Glutamatergic neuron (in vitro differentiated cells): ENCODE measurements at regions not wholly inside any gene's neighbourhood (a gene's known extent, or its start where the extent isn't known, plus 50 kb on each side); places are given as distances from the start of the nearest gene placed in this dataset.

ENCODE experiments used
- DNase-seq: peaks from one replicate; pipeline ENCODE4 v3.0.0; 2022
- H3K27ac Mint-ChIP-seq: one replicate; pipeline ENCODE4 v1.8.0; 2020; ENCODE audit warnings: mild to moderate bottlenecking, mixed read lengths, inconsistent platforms; ENCODE audit not compliant: unreplicated experiment
- H3K27me3 Mint-ChIP-seq: one replicate; pipeline ENCODE4 v1.8.0; 2020; ENCODE audit warnings: mild to moderate bottlenecking, moderate library complexity, mixed read lengths, inconsistent platforms; ENCODE audit not compliant: unreplicated experiment
- H3K36me3 Mint-ChIP-seq: one replicate; pipeline ENCODE4 v1.8.0; 2020; ENCODE audit warnings: mild to moderate bottlenecking, mixed read lengths, inconsistent platforms; ENCODE audit not compliant: unreplicated experiment
- H3K4me1 Mint-ChIP-seq: one replicate; pipeline ENCODE4 v1.8.0; 2020; ENCODE audit warnings: mild to moderate bottlenecking, low read depth, mixed read lengths, inconsistent platforms; ENCODE audit not compliant: unreplicated experiment
- H3K4me3 Mint-ChIP-seq: one replicate; pipeline ENCODE4 v1.8.0; 2020; ENCODE audit warnings: mild to moderate bottlenecking, mixed read lengths, inconsistent platforms; ENCODE audit not compliant: unreplicated experiment
- H3K9me3 Mint-ChIP-seq: one replicate; pipeline ENCODE4 v1.8.0; 2020; ENCODE audit warnings: mild to moderate bottlenecking, moderate library complexity, mixed read lengths, inconsistent platforms; ENCODE audit not compliant: unreplicated experiment
- TF ChIP-seq, protein P1 (sequence below): fragments of 200-600 bp; sonication (generic); IDR thresholded peaks from one replicate; pipeline ENCODE4 v1.5.0; 2021; ENCODE audit not compliant: partially characterized antibody, unreplicated experiment

DNA sequence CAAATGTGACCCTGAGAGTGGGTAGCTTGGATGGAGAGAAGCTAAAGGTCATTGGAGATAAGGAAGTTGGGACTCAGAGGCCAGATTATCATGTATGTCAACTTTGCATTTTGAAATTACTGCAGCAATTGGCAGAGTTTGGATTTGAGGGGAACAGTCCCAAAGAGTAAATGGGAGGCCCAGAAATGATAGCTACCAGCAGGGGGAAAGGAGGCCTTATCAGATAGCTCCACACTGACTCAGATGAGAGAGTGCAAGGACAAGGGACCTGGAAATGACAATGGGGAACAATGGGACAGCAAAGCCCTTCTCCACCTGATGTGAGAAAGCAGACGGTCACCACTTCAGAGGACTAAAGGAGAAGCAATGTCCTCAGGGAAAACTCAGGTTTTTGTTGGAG is 201.5 kb upstream of the JADE1 start:
- TF ChIP-seq, protein P1, sequence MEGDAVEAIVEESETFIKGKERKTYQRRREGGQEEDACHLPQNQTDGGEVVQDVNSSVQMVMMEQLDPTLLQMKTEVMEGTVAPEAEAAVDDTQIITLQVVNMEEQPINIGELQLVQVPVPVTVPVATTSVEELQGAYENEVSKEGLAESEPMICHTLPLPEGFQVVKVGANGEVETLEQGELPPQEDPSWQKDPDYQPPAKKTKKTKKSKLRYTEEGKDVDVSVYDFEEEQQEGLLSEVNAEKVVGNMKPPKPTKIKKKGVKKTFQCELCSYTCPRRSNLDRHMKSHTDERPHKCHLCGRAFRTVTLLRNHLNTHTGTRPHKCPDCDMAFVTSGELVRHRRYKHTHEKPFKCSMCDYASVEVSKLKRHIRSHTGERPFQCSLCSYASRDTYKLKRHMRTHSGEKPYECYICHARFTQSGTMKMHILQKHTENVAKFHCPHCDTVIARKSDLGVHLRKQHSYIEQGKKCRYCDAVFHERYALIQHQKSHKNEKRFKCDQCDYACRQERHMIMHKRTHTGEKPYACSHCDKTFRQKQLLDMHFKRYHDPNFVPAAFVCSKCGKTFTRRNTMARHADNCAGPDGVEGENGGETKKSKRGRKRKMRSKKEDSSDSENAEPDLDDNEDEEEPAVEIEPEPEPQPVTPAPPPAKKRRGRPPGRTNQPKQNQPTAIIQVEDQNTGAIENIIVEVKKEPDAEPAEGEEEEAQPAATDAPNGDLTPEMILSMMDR = no peak
- DNase-seq = no peak
- H3K9me3 Mint-ChIP-seq = no peaks in the 10 kb centered on the region

DNA sequence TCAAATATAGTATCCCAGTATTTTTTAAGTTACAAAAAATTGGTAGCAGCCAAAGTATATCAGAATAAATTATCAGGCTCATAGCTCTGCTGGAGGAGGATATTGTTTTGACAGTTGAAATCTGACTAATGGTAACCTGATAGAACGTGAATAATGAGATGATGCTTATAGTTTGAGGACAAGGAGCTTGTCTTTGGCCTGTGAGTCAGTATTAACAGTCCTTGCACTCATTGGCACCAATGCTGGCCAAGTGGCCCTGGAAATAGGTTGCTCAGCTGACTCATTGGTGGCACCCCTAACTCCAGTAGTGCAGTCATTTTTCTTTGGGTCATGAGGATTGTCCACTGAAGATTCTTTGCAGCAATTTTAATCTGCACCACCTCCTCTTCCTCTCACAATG is 203.3 kb upstream of the JADE1 start:
- Mint-ChIP-seq H3K36me3 (peaks cover 4% of the 10 kb centered on the region), H3K27me3 (peaks cover 1% of the 10 kb centered on the region), H3K4me1 (no peaks in the 10 kb centered on the region), H3K4me3 (no peak overlapping the region), H3K27ac (no peak overlapping the region), H3K9me3 (peaks cover under 1% of the 10 kb centered on the region)
- no peak for DNase-seq
- TF ChIP-seq, protein P1 = no peak

More for the DNA sequence above, 201.5 kb upstream of the JADE1 start:
- Mint-ChIP-seq H3K27me3 (no peaks in the 10 kb centered on the region), H3K4me3 (no peak overlapping the region), H3K27ac (no peak overlapping the region), H3K4me1 (no peaks in the 10 kb centered on the region), H3K36me3 (peaks cover 4% of the 10 kb centered on the region)

DNA sequence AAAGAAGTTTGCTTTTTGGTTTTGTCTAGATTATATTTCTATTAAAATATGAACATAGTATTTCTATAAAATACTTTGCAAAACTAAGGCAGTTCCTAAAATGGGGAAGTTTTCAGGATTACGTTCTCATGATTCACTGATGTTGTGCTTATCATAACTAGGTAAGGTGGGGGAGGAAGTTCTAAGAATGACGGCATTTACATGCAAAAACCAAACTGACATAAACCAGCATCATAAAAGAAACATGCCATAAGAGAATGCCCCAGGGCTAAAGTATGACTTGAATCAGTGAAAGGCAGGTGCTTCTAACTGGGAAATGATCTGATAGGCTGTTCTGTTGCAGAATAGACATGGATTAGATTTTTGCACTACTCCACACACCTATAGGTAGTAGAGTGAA is 204.7 kb upstream of the JADE1 start:
- H3K27ac Mint-ChIP-seq = no peak overlapping the region
- DNase-seq = no peak
- peaks cover 3% of the 10 kb centered on the region for H3K27me3 Mint-ChIP-seq
- H3K36me3 Mint-ChIP-seq = peaks cover 4% of the 10 kb centered on the region
- no peaks in the 10 kb centered on the region for H3K4me1 Mint-ChIP-seq
- no peak overlapping the region for H3K4me3 Mint-ChIP-seq
- TF ChIP-seq, protein P1 = no peak
- peaks cover 1% of the 10 kb centered on the region for H3K9me3 Mint-ChIP-seq

DNA sequence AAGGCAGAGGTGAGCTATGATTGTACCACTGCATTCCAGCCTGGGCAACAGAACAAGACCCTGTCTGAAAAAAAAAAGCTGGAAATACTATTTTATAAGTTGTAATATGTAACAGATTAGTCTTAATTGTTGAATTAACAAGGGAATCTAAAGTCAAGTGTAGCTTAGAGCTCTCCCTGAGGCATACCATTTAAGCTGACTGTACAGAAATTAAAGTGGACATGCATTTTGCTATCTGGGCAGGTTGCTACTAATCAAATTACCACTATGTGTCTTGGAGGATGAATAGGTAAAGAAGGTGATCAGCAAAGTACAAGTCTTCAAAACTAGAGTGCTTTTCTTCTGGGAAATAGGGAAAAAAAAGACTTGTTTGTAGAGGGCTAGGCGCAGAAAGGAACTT is 205.3 kb upstream of the JADE1 start:
- Mint-ChIP-seq H3K27me3 (peaks cover 3% of the 10 kb centered on the region), H3K9me3 (peaks cover 1% of the 10 kb centered on the region), H3K36me3 (peaks cover 4% of the 10 kb centered on the region), H3K27ac (no peak overlapping the region), H3K4me3 (no peak overlapping the region), H3K4me1 (no peaks in the 10 kb centered on the region)
- no peak for DNase-seq
- TF ChIP-seq, protein P1 = no peak

DNA sequence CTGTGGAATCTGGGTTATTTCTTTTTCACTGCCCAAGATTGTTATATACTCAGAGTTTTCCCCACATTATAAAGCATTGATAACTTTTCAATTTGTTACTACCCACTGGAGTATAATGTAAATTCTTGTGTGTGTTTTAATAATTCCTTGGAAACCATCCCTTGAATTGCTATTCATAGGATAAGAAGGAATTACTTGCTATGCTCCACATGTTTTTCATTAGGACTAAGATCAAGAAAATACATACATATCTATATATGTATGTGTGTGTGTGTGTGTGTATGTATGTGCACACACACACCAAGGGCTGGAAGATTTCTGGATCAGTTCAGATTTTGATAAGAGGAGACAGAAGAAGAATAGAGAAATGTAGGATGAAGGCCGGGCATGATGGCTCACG is 206.4 kb upstream of the JADE1 start:
- TF ChIP-seq, protein P1 = no peak
- Mint-ChIP-seq H3K9me3 (peaks cover 1% of the 10 kb centered on the region), H3K36me3 (no peaks in the 10 kb centered on the region), H3K27me3 (peaks cover 3% of the 10 kb centered on the region), H3K4me1 (no peaks in the 10 kb centered on the region), H3K27ac (no peak overlapping the region), H3K4me3 (no peak overlapping the region)
- no peak for DNase-seq
